ENCODE measurements at regions not wholly inside any gene's neighbourhood (a gene's known extent, or its start where the extent isn't known, plus 50 kb on each side); places are given as distances from the start of the nearest gene placed in this dataset.

DNA sequence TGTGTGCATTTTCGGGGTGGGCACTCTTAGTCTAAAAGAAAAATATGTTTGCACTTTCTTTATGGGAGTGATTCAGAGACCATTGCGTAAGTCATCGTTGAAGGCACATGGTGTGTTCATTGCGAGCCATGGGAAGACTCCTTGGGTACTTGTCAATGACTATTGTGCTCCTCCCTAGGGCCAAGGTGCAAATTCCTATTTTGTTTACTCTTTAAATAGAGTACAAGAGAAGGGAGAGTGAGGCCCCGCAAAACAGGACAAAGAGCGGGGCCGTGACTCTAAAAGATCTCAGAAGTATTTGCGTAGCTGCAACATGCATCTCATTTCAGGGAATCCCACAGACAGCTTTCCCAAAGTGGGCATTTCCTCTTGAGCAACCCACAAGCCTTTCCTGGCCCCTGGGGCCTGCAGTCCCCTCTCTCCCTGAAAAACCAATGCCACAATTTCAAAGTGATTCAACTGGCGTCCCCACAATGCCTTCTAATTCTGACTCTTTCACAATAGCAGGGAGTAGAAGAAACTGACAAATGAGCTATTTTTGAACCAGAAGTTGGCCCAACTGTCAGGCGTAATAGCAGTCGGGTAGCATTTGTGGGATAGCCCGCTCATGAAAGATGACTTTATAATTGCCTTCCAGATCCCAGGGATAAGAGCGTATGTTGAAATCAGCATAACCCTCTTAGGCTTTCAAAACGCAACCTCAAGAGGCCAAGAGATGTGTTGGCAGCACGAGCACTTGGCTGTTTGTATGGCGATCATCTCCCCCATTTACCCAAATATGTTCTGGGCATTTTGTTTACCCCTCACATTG is 277.9 kb upstream of the BMP2 start:
- Histone ChIP-seq H3K27ac (ENCODE audit: low read depth in 1 of 2, low read length in 2 of 2) (no peak overlapping the region), H3K9me3 (ENCODE audit: control insufficient read depth in 4 of 4, low read length in 3 of 4) (no peaks in the 10 kb centered on the region), H3K27me3 (ENCODE audit: control insufficient read depth in 4 of 4, insufficient read depth in 4 of 4, low read length in 3 of 4) (peaks cover 0 to 2% (median 0%) of the 10 kb centered on the region in 4 donors), H3K4me1 (ENCODE audit: control insufficient read depth in 4 of 4, insufficient read depth in 4 of 4, low read length in 3 of 4) (no peaks in the 10 kb centered on the region), H3K4me3 (ENCODE audit: low read depth in 1 of 3, low read length in 3 of 3) (no peak overlapping the region), H3K36me3 (ENCODE audit: control insufficient read depth in 4 of 4, insufficient read depth in 3 of 4, low read depth in 1 of 4, low read length in 3 of 4) (no peaks in the 10 kb centered on the region), H3K9ac (ENCODE audit: low read depth in 1 of 2, low read length in 2 of 2) (no peak overlapping the region)
- 68% methylated on average over 16 of the region's 16 CpGs for WGBS
- no peak for DNase-seq (ENCODE audit: low spot score)
- TF ChIP-seq, protein P1, sequence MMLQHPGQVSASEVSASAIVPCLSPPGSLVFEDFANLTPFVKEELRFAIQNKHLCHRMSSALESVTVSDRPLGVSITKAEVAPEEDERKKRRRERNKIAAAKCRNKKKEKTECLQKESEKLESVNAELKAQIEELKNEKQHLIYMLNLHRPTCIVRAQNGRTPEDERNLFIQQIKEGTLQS (IDR thresholded peaks at IDR 0.05): no peak
- no peak for TF ChIP-seq EGR1 (IDR thresholded peaks at IDR 0.05; ENCODE audit: low read depth in 2 of 2)
- no peak for TF ChIP-seq TAF1 (conservative IDR thresholded peaks at IDR 0.05)
- TF ChIP-seq, protein P2, sequence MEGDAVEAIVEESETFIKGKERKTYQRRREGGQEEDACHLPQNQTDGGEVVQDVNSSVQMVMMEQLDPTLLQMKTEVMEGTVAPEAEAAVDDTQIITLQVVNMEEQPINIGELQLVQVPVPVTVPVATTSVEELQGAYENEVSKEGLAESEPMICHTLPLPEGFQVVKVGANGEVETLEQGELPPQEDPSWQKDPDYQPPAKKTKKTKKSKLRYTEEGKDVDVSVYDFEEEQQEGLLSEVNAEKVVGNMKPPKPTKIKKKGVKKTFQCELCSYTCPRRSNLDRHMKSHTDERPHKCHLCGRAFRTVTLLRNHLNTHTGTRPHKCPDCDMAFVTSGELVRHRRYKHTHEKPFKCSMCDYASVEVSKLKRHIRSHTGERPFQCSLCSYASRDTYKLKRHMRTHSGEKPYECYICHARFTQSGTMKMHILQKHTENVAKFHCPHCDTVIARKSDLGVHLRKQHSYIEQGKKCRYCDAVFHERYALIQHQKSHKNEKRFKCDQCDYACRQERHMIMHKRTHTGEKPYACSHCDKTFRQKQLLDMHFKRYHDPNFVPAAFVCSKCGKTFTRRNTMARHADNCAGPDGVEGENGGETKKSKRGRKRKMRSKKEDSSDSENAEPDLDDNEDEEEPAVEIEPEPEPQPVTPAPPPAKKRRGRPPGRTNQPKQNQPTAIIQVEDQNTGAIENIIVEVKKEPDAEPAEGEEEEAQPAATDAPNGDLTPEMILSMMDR (IDR thresholded peaks at IDR 0.05; ENCODE audit: low read depth, low read length, missing input control): no peak
- no peak for TF ChIP-seq SP1 (IDR thresholded peaks at IDR 0.05)
- TF ChIP-seq JUND (IDR thresholded peaks at IDR 0.05): no peak
- no peak for TF ChIP-seq HNF4A (conservative IDR thresholded peaks at IDR 0.05)
- TF ChIP-seq NR2F2 (IDR thresholded peaks at IDR 0.05): no peak
- TF ChIP-seq RAD21 (IDR thresholded peaks at IDR 0.05): no peak
- TF ChIP-seq, protein P3, sequence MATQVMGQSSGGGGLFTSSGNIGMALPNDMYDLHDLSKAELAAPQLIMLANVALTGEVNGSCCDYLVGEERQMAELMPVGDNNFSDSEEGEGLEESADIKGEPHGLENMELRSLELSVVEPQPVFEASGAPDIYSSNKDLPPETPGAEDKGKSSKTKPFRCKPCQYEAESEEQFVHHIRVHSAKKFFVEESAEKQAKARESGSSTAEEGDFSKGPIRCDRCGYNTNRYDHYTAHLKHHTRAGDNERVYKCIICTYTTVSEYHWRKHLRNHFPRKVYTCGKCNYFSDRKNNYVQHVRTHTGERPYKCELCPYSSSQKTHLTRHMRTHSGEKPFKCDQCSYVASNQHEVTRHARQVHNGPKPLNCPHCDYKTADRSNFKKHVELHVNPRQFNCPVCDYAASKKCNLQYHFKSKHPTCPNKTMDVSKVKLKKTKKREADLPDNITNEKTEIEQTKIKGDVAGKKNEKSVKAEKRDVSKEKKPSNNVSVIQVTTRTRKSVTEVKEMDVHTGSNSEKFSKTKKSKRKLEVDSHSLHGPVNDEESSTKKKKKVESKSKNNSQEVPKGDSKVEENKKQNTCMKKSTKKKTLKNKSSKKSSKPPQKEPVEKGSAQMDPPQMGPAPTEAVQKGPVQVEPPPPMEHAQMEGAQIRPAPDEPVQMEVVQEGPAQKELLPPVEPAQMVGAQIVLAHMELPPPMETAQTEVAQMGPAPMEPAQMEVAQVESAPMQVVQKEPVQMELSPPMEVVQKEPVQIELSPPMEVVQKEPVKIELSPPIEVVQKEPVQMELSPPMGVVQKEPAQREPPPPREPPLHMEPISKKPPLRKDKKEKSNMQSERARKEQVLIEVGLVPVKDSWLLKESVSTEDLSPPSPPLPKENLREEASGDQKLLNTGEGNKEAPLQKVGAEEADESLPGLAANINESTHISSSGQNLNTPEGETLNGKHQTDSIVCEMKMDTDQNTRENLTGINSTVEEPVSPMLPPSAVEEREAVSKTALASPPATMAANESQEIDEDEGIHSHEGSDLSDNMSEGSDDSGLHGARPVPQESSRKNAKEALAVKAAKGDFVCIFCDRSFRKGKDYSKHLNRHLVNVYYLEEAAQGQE (IDR thresholded peaks at IDR 0.05): no peak
- no peak for TF ChIP-seq YY1 (IDR thresholded peaks at IDR 0.05)
- no peak for TF ChIP-seq HNF4G (IDR thresholded peaks at IDR 0.05)
- TF ChIP-seq MAX (IDR thresholded peaks at IDR 0.05): no peak
- TF ChIP-seq, protein P4, sequence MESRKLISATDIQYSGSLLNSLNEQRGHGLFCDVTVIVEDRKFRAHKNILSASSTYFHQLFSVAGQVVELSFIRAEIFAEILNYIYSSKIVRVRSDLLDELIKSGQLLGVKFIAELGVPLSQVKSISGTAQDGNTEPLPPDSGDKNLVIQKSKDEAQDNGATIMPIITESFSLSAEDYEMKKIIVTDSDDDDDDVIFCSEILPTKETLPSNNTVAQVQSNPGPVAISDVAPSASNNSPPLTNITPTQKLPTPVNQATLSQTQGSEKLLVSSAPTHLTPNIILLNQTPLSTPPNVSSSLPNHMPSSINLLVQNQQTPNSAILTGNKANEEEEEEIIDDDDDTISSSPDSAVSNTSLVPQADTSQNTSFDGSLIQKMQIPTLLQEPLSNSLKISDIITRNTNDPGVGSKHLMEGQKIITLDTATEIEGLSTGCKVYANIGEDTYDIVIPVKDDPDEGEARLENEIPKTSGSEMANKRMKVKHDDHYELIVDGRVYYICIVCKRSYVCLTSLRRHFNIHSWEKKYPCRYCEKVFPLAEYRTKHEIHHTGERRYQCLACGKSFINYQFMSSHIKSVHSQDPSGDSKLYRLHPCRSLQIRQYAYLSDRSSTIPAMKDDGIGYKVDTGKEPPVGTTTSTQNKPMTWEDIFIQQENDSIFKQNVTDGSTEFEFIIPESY (IDR thresholded peaks at IDR 0.05): no peak
- no peak for TF ChIP-seq FOXA2 (IDR thresholded peaks at IDR 0.05)
- no peak for TF ChIP-seq GABPA (IDR thresholded peaks at IDR 0.05 in 1 of 2, conservative IDR thresholded peaks at IDR 0.05 in 1 of 2)
- no peak for TF ChIP-seq FOXA1 (IDR thresholded peaks at IDR 0.05)
- no peak for TF ChIP-seq RXRA (IDR thresholded peaks at IDR 0.05)
